OCI-LY7 (cell line): ENCODE measurements at regions not wholly inside any gene's neighbourhood (a gene's known extent, or its start where the extent isn't known, plus 50 kb on each side); places are given as distances from the start of the nearest gene placed in this dataset.

Experiments
- BruUV-seq: library from RNA; stranded (reverse); fragments of 400-500 nt; replicated peaks from 2 replicates; lab custom pipeline; 2021; lab: Mats Ljungman, UMichigan
- CTCF ChIA-PET: fragments of 300-600 bp; sonication (Branson Sonifier 250); formaldehyde crosslinking; loops from one replicate; lab custom pipeline; 2022; ENCODE audit warnings: antibody characterized with exemption; ENCODE audit not compliant: unreplicated experiment; lab: Charles Lee
- POLR2A ChIA-PET: fragments of 300-600 bp; sonication (Branson Sonifier 250); formaldehyde crosslinking; loops from one replicate; lab custom pipeline; 2022; ENCODE audit warnings: antibody characterized with exemption; lab: Charles Lee
- DNase-seq: peaks from one replicate; pipeline ENCODE4 v3.0.0-alpha.2; 2015; ENCODE audit warnings: low spot score
- H2AFZ ChIP-seq: fragments of 200-600 bp; sonication (generic), shearing (Covaris generic); 2 replicates; pipeline ENCODE4 v1.6.1; 2014; ENCODE audit warnings: mild to moderate bottlenecking, antibody characterized with exemption, low read length, moderate library complexity
- H3K27ac ChIP-seq: fragments of 200-600 bp; sonication (generic); 2 replicates; pipeline ENCODE4 v1.5.1; 2014; ENCODE audit warnings: mixed run types, low read depth, mild to moderate bottlenecking, moderate library complexity, low read length, inconsistent platforms; ENCODE audit not compliant: poor library complexity, severe bottlenecking
- H3K36me3 ChIP-seq: fragments of 200-600 bp; sonication (generic); 2 replicates; pipeline ENCODE4 v1.6.1; 2014; ENCODE audit warnings: mild to moderate bottlenecking, antibody characterized with exemption, low read length, moderate library complexity, mixed read lengths; ENCODE audit not compliant: insufficient read depth
- H3K4me1 ChIP-seq: fragments of 200-600 bp; sonication (generic); 2 replicates; pipeline ENCODE4 v1.5.1; 2014; ENCODE audit warnings: mild to moderate bottlenecking, low read length; ENCODE audit not compliant: insufficient read depth, poor library complexity, severe bottlenecking
- H3K4me2 ChIP-seq: fragments of 200-600 bp; sonication (generic); 2 replicates; pipeline ENCODE4 v1.6.1; 2014; ENCODE audit warnings: mild to moderate bottlenecking, low read length
- H3K4me3 ChIP-seq: fragments of 200-600 bp; sonication (generic); 2 replicates; pipeline ENCODE4 v1.5.1; 2014; ENCODE audit warnings: mild to moderate bottlenecking, low read depth, low read length; ENCODE audit not compliant: poor library complexity, severe bottlenecking
- H3K79me2 ChIP-seq: fragments of 200-600 bp; sonication (generic); 2 replicates; pipeline ENCODE4 v1.6.1; 2016; ENCODE audit warnings: low read depth, mild to moderate bottlenecking, low read length, moderate library complexity, mixed read lengths; ENCODE audit not compliant: insufficient read depth
- H3K9me2 ChIP-seq: fragments of 200-600 bp; sonication (generic); 2 replicates; pipeline ENCODE4 v1.6.1; 2016; ENCODE audit warnings: mild to moderate bottlenecking, low read length, mixed read lengths; ENCODE audit not compliant: insufficient read depth
- H3K9me3 ChIP-seq: fragments of 200-600 bp; sonication (generic); 2 replicates; pipeline ENCODE4 v1.6.1; 2014; ENCODE audit warnings: mild to moderate bottlenecking, mixed run types, low read length, mixed read lengths
- H4K20me1 ChIP-seq: fragments of 200-600 bp; sonication (generic); 2 replicates; pipeline ENCODE4 v1.6.1; 2014; ENCODE audit warnings: mild to moderate bottlenecking, antibody characterized with exemption, low read length, moderate library complexity, mixed read lengths; ENCODE audit not compliant: insufficient read depth
- CTCF ChIP-seq: fragments of 200-600 bp; sonication (generic); conservative IDR thresholded peaks from 2 replicates; pipeline ENCODE4 v1.5.1; 2014; ENCODE audit warnings: mild to moderate bottlenecking, antibody characterized with exemption, low read length, moderate library complexity, mixed read lengths
- EZH2phosphoT487 ChIP-seq: fragments of 200-600 bp; sonication (generic); IDR thresholded peaks from 2 replicates; pipeline ENCODE4 v1.6.1; 2018; ENCODE audit warnings: low read depth, borderline replicate concordance, mild to moderate bottlenecking, mixed run types, antibody characterized with exemption, low read length, moderate library complexity, mixed read lengths
- intact Hi-C: fragments of 100-400 bp; cut with micrococcal nuclease; formaldehyde crosslinking; loops from one replicate; pipeline ENCODE4 v1.10.0; 2022; ENCODE audit not compliant: unreplicated experiment

GRCh38 chr7:68309271-68309670, 1289.0 kb upstream of the AUTS2 start:
- Histone ChIP-seq H3K9me2 (no peaks in the 10 kb centered on the region), H4K20me1 (no peaks in the 10 kb centered on the region), H2AFZ (no peak overlapping the region), H3K79me2 (no peaks in the 10 kb centered on the region), H3K27ac (no peak overlapping the region), H3K4me3 (no peak overlapping the region), H3K4me2 (no peak overlapping the region), H3K4me1 (no peaks in the 10 kb centered on the region), H3K9me3 (no peaks in the 10 kb centered on the region), H3K36me3 (no peaks in the 10 kb centered on the region)
- intact Hi-C loops, result no loop called here
- TF ChIP-seq EZH2phosphoT487, result no peak
- no peak for TF ChIP-seq CTCF
- POLR2A ChIA-PET, result interaction anchor here (0.6 kb wide), 1 partner anchor 318 kb away, joined by 3 read pairs; no protein-coding TSS in a partner anchor
- no peak for DNase-seq
- BruUV-seq, result no TSS peak
- CTCF ChIA-PET, result no interaction called here

GRCh38 chr7:68309806-68310205, 1288.5 kb upstream of the AUTS2 start:
- H4K20me1 ChIP-seq, result no peaks in the 10 kb centered on the region
- H3K36me3 ChIP-seq, result no peaks in the 10 kb centered on the region
- H3K4me1 ChIP-seq, result no peaks in the 10 kb centered on the region
- ChIA-PET CTCF (no interaction called here), POLR2A (no interaction called here)
- intact Hi-C loops, result no loop called here
- H3K9me3 ChIP-seq, result no peaks in the 10 kb centered on the region
- TF ChIP-seq CTCF, result no peak
- no peak for TF ChIP-seq EZH2phosphoT487
- H2AFZ ChIP-seq, result no peak overlapping the region
- H3K79me2 ChIP-seq, result no peaks in the 10 kb centered on the region
- DNase-seq, result no peak
- BruUV-seq, result no TSS peak
- H3K4me3 ChIP-seq, result no peak overlapping the region
- H3K4me2 ChIP-seq, result no peak overlapping the region
- H3K27ac ChIP-seq, result no peak overlapping the region
- no peaks in the 10 kb centered on the region for H3K9me2 ChIP-seq

GRCh38 chr7:68311958-68312357, 1286.3 kb upstream of the AUTS2 start:
- intact Hi-C loops, result no loop called here
- Histone ChIP-seq H3K27ac (no peak overlapping the region), H4K20me1 (no peaks in the 10 kb centered on the region), H3K9me2 (no peaks in the 10 kb centered on the region), H3K36me3 (no peaks in the 10 kb centered on the region), H3K79me2 (no peaks in the 10 kb centered on the region), H3K4me2 (no peak overlapping the region), H3K9me3 (no peaks in the 10 kb centered on the region), H3K4me3 (no peak overlapping the region), H3K4me1 (no peaks in the 10 kb centered on the region), H2AFZ (no peak overlapping the region)
- no TSS peak for BruUV-seq
- ChIA-PET POLR2A (interaction anchor here (0.7 to 1.0 kb wide), 2 partner anchors 49 to 769 kb away, joined by 3 to 4 read pairs; no protein-coding TSS in a partner anchor), CTCF (no interaction called here)
- no peak for TF ChIP-seq EZH2phosphoT487
- TF ChIP-seq CTCF, result no peak
- no peak for DNase-seq
